ENCODE measurements at regions not wholly inside any gene's neighbourhood (a gene's known extent, or its start where the extent isn't known, plus 50 kb on each side); places are given as distances from the start of the nearest gene placed in this dataset.
"Not testable (repeated sequence)": the region's sequence is repeated elsewhere in the genome, so short reads cannot be mapped to it uniquely, and the experiment has no call there.

DNA sequence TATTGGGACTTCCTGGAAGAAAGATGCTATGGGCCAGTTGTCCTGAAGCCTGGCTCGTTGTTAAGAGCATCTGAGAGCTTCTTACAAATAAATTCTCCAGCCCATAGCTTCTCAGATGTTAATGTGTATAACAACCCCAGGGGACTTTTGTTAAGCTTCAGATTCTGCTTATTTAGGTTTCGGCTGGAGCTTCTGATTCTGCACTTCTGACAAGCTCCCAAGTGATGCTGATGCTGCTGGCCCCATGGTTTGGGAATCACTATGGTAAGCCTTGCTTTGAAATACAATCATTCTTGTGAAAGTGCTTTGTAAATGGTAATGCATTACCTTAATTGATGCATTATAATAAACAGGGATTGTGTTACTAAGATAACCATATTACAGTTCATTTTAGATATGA, 281.8 kb upstream of the PLD5 start:
- ATAC-seq (no peak), DNase-seq (no peak)
- intact Hi-C loops (cut with DNase I, micrococcal nuclease): no loop called here
- no peaks in the 10 kb centered on the region for H3K9me3 ChIP-seq
- TF ChIP-seq, protein P1, sequence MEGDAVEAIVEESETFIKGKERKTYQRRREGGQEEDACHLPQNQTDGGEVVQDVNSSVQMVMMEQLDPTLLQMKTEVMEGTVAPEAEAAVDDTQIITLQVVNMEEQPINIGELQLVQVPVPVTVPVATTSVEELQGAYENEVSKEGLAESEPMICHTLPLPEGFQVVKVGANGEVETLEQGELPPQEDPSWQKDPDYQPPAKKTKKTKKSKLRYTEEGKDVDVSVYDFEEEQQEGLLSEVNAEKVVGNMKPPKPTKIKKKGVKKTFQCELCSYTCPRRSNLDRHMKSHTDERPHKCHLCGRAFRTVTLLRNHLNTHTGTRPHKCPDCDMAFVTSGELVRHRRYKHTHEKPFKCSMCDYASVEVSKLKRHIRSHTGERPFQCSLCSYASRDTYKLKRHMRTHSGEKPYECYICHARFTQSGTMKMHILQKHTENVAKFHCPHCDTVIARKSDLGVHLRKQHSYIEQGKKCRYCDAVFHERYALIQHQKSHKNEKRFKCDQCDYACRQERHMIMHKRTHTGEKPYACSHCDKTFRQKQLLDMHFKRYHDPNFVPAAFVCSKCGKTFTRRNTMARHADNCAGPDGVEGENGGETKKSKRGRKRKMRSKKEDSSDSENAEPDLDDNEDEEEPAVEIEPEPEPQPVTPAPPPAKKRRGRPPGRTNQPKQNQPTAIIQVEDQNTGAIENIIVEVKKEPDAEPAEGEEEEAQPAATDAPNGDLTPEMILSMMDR (IDR thresholded peaks at IDR 0.05): no peak
- H3K36me3 ChIP-seq (ENCODE audit: low read depth): no peaks in the 10 kb centered on the region
- no peaks in the 10 kb centered on the region for H3K4me1 ChIP-seq (ENCODE audit: low read depth)
- no peak overlapping the region for H3K4me3 ChIP-seq

DNA sequence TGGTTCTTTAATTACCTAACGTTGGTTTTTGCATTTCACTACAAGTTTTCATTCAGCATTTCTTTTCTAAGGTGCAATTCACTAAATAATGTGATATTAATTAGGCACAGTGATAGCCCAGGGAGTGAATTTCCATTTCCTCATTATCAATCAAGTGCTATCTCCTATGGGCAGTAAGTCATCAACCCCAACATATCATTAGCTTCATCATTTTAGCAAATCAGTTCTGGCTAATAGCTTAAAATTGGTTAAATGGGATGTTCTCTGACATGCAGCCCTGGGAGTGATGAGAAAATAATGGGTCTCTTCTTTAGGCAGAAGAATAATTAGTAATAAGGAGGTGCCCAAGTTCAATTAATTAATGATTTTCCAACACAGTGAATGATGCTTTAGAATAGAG, 280.9 kb upstream of the PLD5 start:
- H3K36me3 ChIP-seq (ENCODE audit: low read depth); intact Hi-C loops (cut with DNase I, micrococcal nuclease); H3K4me3 ChIP-seq; ATAC-seq; H3K4me1 ChIP-seq (ENCODE audit: low read depth); DNase-seq; H3K9me3 ChIP-seq: not testable (repeated sequence)

DNA sequence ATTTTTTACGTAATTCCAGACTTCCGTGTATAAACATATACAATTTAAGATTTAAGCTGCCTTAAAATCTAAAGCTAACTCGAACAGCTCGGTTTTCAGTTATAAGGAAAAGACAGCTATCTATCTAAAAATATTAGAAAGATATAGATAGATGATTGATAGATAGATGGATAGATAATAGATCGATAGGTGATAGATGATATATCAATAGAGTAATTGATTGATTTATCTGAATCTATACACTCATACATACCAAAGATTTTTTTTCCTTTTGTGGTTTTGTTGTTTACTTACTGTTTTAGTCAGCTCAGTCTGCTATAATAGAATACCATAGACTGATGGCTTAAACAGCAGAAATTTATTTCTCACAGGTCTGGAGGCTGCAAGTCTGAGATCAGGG, 278.5 kb upstream of the PLD5 start:
- DNase-seq (no peak), ATAC-seq (no peak)
- TF ChIP-seq, protein P1 (IDR thresholded peaks at IDR 0.05): no peak
- Histone ChIP-seq H3K36me3 (ENCODE audit: low read depth) (no peaks in the 10 kb centered on the region), H3K4me1 (ENCODE audit: low read depth) (no peaks in the 10 kb centered on the region), H3K4me3 (no peak overlapping the region), H3K9me3 (no peaks in the 10 kb centered on the region)
- intact Hi-C loops (cut with DNase I, micrococcal nuclease): no loop called here

DNA sequence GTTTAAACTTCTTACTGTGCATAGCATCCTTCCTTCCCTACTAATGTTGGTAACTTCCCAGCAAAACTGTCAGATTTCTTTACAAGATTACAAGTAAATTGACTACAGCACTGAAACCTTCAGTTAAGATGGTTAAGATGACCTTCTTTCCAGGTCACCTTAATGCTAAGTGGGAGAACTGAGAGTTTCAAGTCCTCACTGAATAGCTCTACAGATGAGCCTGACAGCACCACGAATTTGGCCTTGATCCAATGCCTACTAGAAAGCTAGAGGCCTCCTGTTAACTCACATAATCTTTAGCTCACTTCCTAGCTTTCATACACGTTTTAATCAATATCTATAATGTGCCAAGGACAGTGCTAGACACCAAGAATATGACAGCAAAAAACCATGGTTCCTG, 276.0 kb upstream of the PLD5 start:
- no peak for DNase-seq
- H3K4me1 ChIP-seq (ENCODE audit: low read depth): no peaks in the 10 kb centered on the region
- intact Hi-C loops (cut with DNase I, micrococcal nuclease): no loop called here
- ATAC-seq: no peak
- no peaks in the 10 kb centered on the region for H3K36me3 ChIP-seq (ENCODE audit: low read depth)
- H3K4me3 ChIP-seq: no peak overlapping the region
- no peaks in the 10 kb centered on the region for H3K9me3 ChIP-seq
- TF ChIP-seq, protein P1 (IDR thresholded peaks at IDR 0.05): no peak

DNA sequence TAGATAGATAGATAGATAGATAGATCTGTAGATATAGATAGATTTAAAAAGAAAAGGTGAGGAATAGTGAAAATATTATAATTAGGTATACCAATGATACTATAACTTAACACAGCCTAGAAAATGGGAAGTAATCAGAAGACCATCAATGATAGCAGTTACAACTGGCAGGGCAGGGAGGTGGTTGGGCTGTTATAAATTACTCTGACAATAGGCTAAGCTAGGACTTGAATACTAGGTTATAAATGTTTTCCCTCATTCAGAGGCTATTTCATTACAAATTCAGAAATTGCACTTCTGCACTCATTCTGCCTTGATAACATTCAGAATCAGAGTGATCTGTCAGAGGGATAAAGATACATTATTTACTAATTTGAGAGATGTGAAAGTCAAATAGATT, 273.4 kb upstream of the PLD5 start:
- H3K36me3 ChIP-seq (ENCODE audit: low read depth): no peaks in the 10 kb centered on the region
- TF ChIP-seq, protein P1 (IDR thresholded peaks at IDR 0.05): no peak
- intact Hi-C loops (cut with DNase I, micrococcal nuclease): no loop called here
- no peaks in the 10 kb centered on the region for H3K9me3 ChIP-seq
- H3K4me1 ChIP-seq (ENCODE audit: low read depth): no peaks in the 10 kb centered on the region
- no peak overlapping the region for H3K4me3 ChIP-seq
- DNase-seq (no peak), ATAC-seq (no peak)

DNA sequence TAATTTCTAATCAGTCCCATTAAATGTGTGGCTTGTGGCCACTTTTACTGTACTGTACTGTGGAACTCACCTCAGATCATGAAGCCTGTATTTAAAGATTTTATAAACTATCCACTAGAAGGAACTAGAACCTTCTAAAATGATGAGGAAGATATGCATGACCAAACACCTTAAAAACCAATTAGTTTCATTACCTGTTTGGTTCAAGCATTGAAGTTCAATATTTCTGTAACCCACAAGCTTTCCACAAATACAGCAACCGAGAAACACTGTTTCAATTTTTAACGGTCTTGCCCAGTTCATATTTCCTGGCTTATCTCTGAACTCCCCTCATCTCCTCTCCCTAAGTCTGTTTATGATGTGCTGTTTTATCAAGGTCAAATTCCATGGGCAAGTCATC, 264.3 kb upstream of the PLD5 start:
- no peak for DNase-seq
- H3K9me3 ChIP-seq: no peaks in the 10 kb centered on the region
- intact Hi-C loops (cut with DNase I, micrococcal nuclease): no loop called here

More for the DNA sequence above, 264.3 kb upstream of the PLD5 start:
- TF ChIP-seq, protein P1 (IDR thresholded peaks at IDR 0.05): no peak
- ATAC-seq: no peak
- H3K4me3 ChIP-seq: no peak overlapping the region
- H3K4me1 ChIP-seq (ENCODE audit: low read depth): no peaks in the 10 kb centered on the region
- H3K36me3 ChIP-seq (ENCODE audit: low read depth): no peaks in the 10 kb centered on the region
